HG03025 (cell line): ENCODE measurements at regions not wholly inside any gene's neighbourhood (a gene's known extent, or its start where the extent isn't known, plus 50 kb on each side); places are given as distances from the start of the nearest gene placed in this dataset.
"Not testable (repeated sequence)": the region's sequence is repeated elsewhere in the genome, so short reads cannot be mapped to it uniquely, and the experiment has no call there.

Experiments
- ATAC-seq: cut with Tn5 transposase; IDR thresholded peaks from one replicate; pipeline ENCODE4 v1.9.1; 2021; ENCODE audit warnings: mild to moderate bottlenecking, moderate library complexity; ENCODE audit not compliant: unreplicated experiment, low FRiP score

GRCh38 chr18:78797499-78797898 is 182.1 kb upstream of the SALL3 start:
- no peak for ATAC-seq

GRCh38 chr18:78798402-78799175 is 181.0 kb upstream of the SALL3 start:
- ATAC-seq, result no peak

- ATAC-seq, result no peak
Measured at GRCh38 chr18:78799382-78800089, 180.1 kb upstream of the SALL3 start.

- not testable (repeated sequence) for ATAC-seq
Measured at GRCh38 chr18:78800102-78800851, 179.3 kb upstream of the SALL3 start.

GRCh38 chr18:78801011-78801410 is 178.6 kb upstream of the SALL3 start:
- no peak for ATAC-seq

- no peak for ATAC-seq
Measured at GRCh38 chr18:78803104-78803503, 176.5 kb upstream of the SALL3 start.

- no peak for ATAC-seq
Measured at GRCh38 chr18:78804206-78805030, 175.2 kb upstream of the SALL3 start.

- no peak for ATAC-seq
Measured at GRCh38 chr18:78805840-78806239, 173.8 kb upstream of the SALL3 start.

- ATAC-seq, result no peak
Measured at GRCh38 chr18:78807668-78808067, 171.9 kb upstream of the SALL3 start.

- no peak for ATAC-seq
Measured at GRCh38 chr18:78809845-78810244, 169.8 kb upstream of the SALL3 start.

- ATAC-seq, result no peak
Measured at GRCh38 chr18:78810706-78811105, 168.9 kb upstream of the SALL3 start.

- no peak for ATAC-seq
Measured at GRCh38 chr18:78812067-78812466, 167.6 kb upstream of the SALL3 start.

- no peak for ATAC-seq
Measured at GRCh38 chr18:78813156-78813555, 166.5 kb upstream of the SALL3 start.

- no peak for ATAC-seq
Measured at GRCh38 chr18:78813936-78814710, 165.5 kb upstream of the SALL3 start.

GRCh38 chr18:78814766-78815165 is 164.9 kb upstream of the SALL3 start:
- ATAC-seq, result no peak

GRCh38 chr18:78816114-78816513 is 163.5 kb upstream of the SALL3 start:
- no peak for ATAC-seq

- ATAC-seq, result no peak
Measured at GRCh38 chr18:78816916-78817315, 162.7 kb upstream of the SALL3 start.

GRCh38 chr18:78818495-78818894 is 161.1 kb upstream of the SALL3 start:
- ATAC-seq, result no peak

GRCh38 chr18:78818961-78819360 is 160.7 kb upstream of the SALL3 start:
- ATAC-seq, result no peak
